ENCODE measurements at regions not wholly inside any gene's neighbourhood (a gene's known extent, or its start where the extent isn't known, plus 50 kb on each side); places are given as distances from the start of the nearest gene placed in this dataset.

GRCh38 chr1:193457676-193458075 lies 271.3 kb upstream of the B3GALT2 start:
- TF ChIP-seq GATA2 (IDR thresholded peaks at IDR 0.05; ENCODE audit: low read depth, low read length) (no peak), GATA3 (IDR thresholded peaks at IDR 0.05; ENCODE audit: low read depth, low read length) (no peak)
